ENCODE measurements at regions not wholly inside any gene's neighbourhood (a gene's known extent, or its start where the extent isn't known, plus 50 kb on each side); places are given as distances from the start of the nearest gene placed in this dataset.

DNA sequence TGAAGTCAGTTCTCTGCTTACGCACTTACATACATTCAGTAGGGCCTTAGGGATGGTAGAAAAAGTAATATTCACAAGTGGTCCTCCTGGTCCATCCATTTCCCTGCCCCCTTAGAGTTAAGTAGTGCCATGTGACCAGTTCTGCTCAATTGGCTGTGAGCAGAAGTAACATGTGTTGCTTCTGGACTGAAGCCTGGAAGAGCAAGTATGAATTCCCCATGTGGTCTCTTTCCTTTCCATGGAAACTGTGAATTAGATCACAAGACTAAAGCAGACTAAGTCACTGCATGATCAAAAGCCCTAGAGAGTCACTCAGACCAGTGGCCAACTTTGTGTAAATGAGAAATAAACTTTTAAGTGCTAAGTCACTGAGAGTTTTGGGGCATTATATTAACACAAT, 341.7 kb upstream of the CADM1 start:
- no peak for DNase-seq (ENCODE audit: low read depth)

DNA sequence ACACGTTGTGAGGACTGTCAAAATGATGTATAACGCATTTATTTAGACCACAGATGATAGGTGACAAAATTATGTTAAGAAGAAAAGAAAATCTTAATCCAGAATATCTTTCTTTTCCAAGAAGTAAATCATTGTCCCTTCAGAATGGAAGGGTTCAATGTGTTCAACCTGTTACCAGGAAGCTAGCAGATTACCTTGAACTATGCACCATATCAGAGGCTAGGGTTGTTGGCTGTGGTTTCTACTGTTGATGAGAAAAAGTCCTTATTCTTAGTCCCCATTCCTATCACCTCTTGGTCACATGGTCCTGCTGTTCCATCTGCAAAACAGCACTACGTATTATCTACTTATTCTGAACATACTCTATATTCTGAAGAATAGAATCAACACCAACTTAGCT, 339.5 kb upstream of the CADM1 start:
- no peak for DNase-seq (ENCODE audit: low read depth)

- DNase-seq (ENCODE audit: low read depth), result no peak
These were observed 338.9 kb upstream of the CADM1 start for GRCh38 chr11:115843111-115843510.

- no peak for DNase-seq (ENCODE audit: low read depth)
These were observed 315.8 kb upstream of the CADM1 start for GRCh38 chr11:115820026-115820425.

GRCh38 chr11:115819014-115819413, 314.8 kb upstream of the CADM1 start:
- DNase-seq (ENCODE audit: low read depth), result no peak

DNA sequence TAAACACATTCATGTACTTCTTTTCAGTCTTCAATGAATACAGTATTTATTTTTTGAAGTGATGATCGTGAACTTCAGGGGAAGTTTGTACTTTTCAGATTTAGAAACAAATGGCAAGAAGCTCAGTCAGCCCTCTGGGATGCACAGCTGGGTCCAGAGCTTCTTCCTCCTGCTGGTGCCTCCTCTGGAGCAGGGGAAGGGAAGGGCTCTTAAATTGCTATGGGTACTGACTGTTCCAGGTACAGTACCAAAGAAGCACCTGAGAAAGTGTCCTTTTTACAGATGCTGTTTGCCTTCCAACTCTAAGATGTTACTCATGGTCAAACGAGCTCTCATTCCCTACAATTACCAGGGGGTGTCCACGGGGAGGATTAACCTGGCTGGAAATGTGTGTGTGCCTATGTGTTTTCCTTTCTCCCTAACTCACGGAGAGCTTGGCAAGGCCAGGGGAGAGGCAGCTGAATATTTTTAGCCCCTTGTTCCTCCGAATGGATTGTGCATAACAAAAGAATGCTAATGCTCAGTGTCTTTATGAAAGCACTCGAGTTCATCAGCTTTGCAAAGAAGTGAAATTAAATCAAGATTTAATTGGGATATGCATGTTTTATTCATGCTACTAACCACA, 313.7 kb upstream of the CADM1 start:
- no peak for DNase-seq (ENCODE audit: low read depth)

DNA sequence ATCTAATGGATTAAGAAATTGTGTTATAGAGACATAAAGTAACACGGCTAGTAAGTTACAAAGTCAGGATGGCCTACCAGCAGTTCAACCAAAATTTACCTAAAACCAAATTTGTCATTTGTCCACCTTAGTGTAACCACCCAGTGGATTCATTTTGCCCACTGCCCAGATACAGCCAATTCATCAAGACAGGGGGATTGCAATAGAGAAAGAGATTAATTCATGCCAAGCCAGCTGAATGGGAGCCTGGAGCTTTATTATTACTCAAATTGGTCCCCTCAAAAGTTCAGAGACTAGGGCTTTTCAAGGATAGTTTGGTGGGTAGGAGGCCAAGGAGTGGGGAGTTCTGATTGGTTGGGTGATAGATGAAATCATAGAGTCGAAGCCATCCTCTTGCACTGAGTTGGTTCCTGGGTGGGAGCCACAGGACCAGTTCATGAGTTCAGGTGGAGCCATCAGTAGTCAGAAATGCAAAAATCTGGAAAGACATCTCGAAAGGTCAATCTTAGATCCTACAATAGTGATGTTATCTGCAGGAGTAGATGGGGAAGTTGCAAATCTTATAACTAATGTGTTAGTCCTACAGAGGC, 304.2 kb upstream of the CADM1 start:
- DNase-seq (ENCODE audit: low read depth), result no peak

DNA sequence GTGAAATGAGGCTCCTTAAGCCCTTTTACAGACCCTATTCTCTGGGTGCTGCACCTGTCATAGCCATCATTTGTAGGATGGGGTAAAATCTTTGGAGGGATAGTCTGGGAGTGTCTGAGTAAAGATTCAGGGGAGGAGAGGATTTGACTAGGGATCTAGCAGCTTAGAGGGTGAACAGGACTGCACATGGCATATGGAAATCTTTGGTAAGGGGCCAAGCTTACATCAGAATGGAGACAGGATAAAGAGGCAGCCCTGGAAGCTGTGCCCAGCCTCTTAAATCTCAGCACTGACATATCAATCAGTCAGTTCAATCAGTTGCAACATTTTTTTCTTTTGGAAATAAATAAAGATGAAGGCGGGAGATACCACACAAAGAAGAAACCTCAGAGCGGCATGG, 301.8 kb upstream of the CADM1 start:
- DNase-seq (ENCODE audit: low read depth), result no peak

DNA sequence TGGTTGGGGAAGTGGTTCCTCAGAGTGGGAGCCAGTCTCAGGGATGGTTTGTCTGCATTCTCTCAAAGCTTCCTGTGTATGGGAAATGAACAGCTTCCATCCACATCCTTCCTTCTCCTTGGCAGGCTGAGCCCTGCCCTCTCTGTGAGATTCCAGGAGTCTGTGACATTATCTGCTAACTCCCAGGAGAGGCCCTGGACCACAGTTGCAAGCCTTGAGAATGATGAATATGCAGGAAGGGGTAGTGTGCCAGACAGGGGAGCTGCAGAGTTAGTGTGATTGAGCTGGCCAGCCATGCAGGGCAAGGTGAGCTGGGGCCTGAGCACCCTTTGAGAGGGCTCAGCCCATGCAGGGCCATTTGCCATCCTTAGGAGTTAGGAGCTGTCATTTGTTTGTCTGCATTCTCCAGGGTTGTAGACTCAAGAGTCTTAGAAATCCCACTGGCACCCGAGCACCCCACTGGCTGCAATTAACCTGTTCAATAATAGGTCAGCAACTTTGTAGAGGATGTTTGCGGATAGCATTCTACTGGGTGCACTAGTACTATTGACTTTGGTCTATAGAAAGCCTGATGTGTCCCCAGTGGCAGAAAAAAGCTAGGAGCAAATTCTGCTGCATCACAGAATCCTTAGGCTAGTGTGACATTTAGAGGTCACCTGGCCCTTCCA, 299.0 kb upstream of the CADM1 start:
- DNase-seq (ENCODE audit: low read depth), result no peak

DNA sequence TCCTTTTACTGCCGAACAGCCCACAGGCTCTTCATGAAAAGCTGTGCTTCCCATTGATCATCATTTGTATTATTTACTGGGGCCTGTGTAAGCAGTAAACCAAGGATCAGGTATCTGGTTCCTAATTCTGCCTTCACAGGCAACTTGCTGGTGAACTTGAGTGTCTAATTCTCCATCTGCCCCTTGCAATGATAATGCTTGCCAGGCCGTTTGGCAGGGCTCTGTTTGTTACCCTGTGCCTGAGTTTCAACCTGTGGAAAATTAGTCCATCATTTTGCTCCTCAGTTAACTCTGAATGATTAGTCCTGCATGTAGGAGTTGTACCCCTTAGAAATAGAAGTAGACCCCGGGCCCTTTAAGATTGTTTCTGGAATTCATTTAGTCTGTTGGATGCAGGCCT, 298.4 kb upstream of the CADM1 start:
- no peak for DNase-seq (ENCODE audit: low read depth)

DNA sequence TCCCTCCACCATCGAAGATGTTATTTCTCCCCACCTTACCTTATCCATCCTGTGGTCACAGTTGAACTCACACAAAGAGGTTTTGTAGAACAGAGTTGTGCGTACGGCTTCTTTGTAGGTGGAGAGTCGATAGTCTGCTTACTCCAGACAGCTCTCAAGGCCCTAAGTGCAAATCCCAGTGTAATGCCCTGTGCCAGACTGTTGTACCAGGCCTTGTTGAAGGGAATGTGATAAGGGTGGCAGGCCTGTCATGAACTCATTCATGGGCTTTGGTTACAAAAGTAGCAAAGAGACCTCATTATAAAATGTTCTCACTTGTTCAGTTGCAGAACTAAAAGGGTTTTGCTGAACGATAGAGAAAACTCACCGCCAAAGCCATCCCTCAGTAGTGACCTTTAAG, 288.7 kb upstream of the CADM1 start:
- DNase-seq (ENCODE audit: low read depth), result no peak

DNA sequence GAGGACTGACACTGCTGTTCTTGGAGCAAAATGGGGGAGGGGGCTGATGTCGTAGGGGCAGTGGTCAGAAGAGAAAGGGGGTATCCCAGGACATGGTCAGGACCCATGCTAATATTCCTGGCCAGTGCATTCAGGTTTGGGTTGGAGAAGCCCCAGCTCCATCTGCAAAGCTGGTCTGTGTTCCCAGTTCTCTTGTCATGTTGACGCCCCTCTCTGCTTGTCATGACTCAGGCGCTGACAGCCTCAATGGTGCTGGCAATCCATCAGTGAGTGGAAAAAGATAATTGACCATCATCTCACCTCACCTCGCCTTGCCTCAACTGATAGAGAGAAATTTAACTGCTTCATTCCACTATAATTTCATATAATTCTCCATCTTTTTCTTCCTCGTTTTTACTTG, 283.1 kb upstream of the CADM1 start:
- no peak for DNase-seq (ENCODE audit: low read depth)

GRCh38 chr11:115784796-115785521, 280.7 kb upstream of the CADM1 start:
- no peak for DNase-seq (ENCODE audit: low read depth)

- no peak for DNase-seq (ENCODE audit: low read depth)
These were observed 276.6 kb upstream of the CADM1 start for GRCh38 chr11:115780646-115781362.

GRCh38 chr11:115778928-115779650, 274.9 kb upstream of the CADM1 start:
- DNase-seq (ENCODE audit: low read depth), result no peak

DNA sequence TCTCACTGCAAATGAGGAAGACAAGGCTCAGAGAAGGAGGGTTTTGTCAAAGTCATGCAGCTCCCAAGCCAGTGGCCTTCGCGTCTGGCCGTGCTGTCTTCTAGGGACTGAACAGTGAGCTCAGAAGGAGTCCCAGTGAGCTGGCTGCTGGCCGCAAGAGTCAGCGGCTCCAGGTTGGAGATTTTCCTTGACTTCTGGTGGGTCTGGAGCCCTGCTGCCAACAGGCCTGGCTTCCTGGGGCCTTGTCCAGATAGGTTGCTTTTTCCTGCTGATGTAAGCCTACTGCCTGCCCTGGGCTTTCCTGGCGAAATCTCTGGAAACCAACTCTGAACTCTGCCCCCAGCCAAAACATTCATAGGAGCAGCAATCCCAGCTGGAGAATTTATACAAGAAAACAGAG, 272.7 kb upstream of the CADM1 start:
- DNase-seq (ENCODE audit: low read depth), result no peak

DNA sequence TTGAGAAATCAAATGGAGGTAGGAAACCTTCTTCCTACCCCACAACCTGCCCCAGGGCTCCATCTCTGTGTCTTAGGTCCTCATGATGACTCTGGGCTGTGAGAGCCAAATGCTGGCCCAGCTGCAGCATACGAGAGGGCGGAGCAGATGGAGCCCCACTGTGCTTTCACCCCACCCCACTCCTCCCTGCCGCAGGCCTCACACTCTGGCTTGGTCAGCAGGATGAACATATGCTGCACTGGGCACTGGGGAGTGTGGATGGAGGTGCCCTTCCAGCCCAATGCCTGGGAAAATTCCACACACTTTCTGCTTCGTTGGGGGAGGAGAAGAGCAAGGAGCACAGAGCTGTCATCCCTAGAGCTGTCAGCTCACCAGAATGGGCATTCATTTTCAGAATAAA, 271.6 kb upstream of the CADM1 start:
- DNase-seq (ENCODE audit: low read depth), result no peak

- no peak for DNase-seq (ENCODE audit: low read depth)
These were observed 270.5 kb upstream of the CADM1 start for GRCh38 chr11:115774756-115775155.

- no peak for DNase-seq (ENCODE audit: low read depth)
These were observed 265.7 kb upstream of the CADM1 start for GRCh38 chr11:115769891-115770290.

DNA sequence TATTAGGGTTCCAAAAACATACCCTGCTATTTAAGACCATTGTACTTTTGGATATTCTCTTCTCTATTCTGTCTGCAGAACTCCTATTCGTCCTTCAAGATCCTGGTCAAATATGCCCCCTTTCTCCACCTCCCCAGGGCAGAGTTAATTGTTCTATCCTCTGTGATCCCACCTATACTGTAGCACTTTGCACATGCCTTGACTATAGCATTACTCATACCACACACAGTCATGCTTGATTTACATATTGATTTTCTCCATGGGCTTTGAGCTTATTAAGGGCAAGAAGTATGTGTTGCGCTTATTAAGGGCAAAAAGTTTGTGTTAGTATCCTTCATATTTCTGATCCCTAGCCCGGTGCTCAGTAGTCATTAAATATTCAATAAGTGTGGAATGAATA, 263.7 kb upstream of the CADM1 start:
- DNase-seq (ENCODE audit: low read depth), result no peak

GRCh38 chr11:115767047-115767802, 263.0 kb upstream of the CADM1 start:
- DNase-seq (ENCODE audit: low read depth), result no peak
